Left ventricle myocardium inferior (tissue), 1 donor: ENCODE measurements at regions not wholly inside any gene's neighbourhood (a gene's known extent, or its start where the extent isn't known, plus 50 kb on each side); places are given as distances from the start of the nearest gene placed in this dataset.
A peak's percentile ranks its signal among the peaks of the same experiment; 100 is the strongest.

Source experiments
- DNase-seq: peaks from one replicate; pipeline ENCODE4 v3.0.0-alpha.2; 2020
- H3K27ac ChIP-seq: fragments of 200-600 bp; replicated peaks from 2 replicates; pipeline ENCODE4 v1.8.0; 2021
- H3K27me3 ChIP-seq: fragments of 200-600 bp; 2 replicates; pipeline ENCODE4 v1.8.0; 2021; ENCODE audit warnings: low read depth
- H3K36me3 ChIP-seq: fragments of 200-600 bp; 2 replicates; pipeline ENCODE4 v1.8.0; 2021
- H3K4me1 ChIP-seq: fragments of 200-600 bp; 2 replicates; pipeline ENCODE4 v1.8.0; 2021
- H3K4me3 ChIP-seq: fragments of 200-600 bp; 2 replicates; pipeline ENCODE4 v1.8.0; 2021; ENCODE audit warnings: mild to moderate bottlenecking, moderate library complexity
- H3K9me3 ChIP-seq: fragments of 200-600 bp; replicated peaks from 2 replicates; pipeline ENCODE4 v1.8.0; 2021
- CTCF ChIP-seq: fragments of 200-600 bp; IDR thresholded peaks from 2 replicates; pipeline ENCODE4 v1.8.0; 2021; ENCODE audit warnings: antibody characterized with exemption, mild to moderate bottlenecking, borderline replicate concordance
- intact Hi-C: fragments of 100-400 bp; cut with micrococcal nuclease; formaldehyde crosslinking; loops from one replicate; pipeline ENCODE4 v1.11.0; 2022
- donor health status: DM: no; HTN: yes; CAD: no; lungs with severe emphysema.

GRCh38 chr5:36369219-36369690, 67.6 kb upstream of the RANBP3L start:
- Histone ChIP-seq H3K4me3 (no peak overlapping the region), H3K27ac (no peak overlapping the region), H3K4me1 (no peaks in the 10 kb centered on the region), H3K9me3 (peaks cover 4% of the 10 kb centered on the region), H3K36me3 (no peaks in the 10 kb centered on the region), H3K27me3 (no peaks in the 10 kb centered on the region)
- TF ChIP-seq CTCF, result no peak
- intact Hi-C loops, result no loop called here
- no peak for DNase-seq

- DNase-seq, result no peak
- Histone ChIP-seq H3K27ac (no peak overlapping the region), H3K4me1 (no peaks in the 10 kb centered on the region), H3K9me3 (peaks cover 4% of the 10 kb centered on the region), H3K4me3 (no peak overlapping the region), H3K27me3 (no peaks in the 10 kb centered on the region), H3K36me3 (no peaks in the 10 kb centered on the region)
- no peak for TF ChIP-seq CTCF
- intact Hi-C loops, result no loop called here
These were observed 68.4 kb upstream of the RANBP3L start for GRCh38 chr5:36370073-36370472.

GRCh38 chr5:36371366-36371765, 69.7 kb upstream of the RANBP3L start:
- intact Hi-C loops, result no loop called here
- Histone ChIP-seq H3K27ac (no peak overlapping the region), H3K9me3 (peaks cover 4% of the 10 kb centered on the region), H3K4me1 (no peaks in the 10 kb centered on the region), H3K36me3 (no peaks in the 10 kb centered on the region), H3K27me3 (no peaks in the 10 kb centered on the region), H3K4me3 (no peak overlapping the region)
- no peak for TF ChIP-seq CTCF
- DNase-seq, result no peak

- Histone ChIP-seq H3K36me3 (no peaks in the 10 kb centered on the region), H3K9me3 (peaks cover 4% of the 10 kb centered on the region), H3K27ac (peak overlapping the region; percentile 50), H3K27me3 (peaks cover 2% of the 10 kb centered on the region), H3K4me3 (no peak overlapping the region), H3K4me1 (no peaks in the 10 kb centered on the region)
- TF ChIP-seq CTCF, result no peak
- intact Hi-C loops, result no loop called here
- peak; percentile 63 for DNase-seq
These were observed 71.9 kb upstream of the RANBP3L start for GRCh38 chr5:36373527-36374086.

- Histone ChIP-seq H3K27me3 (peaks cover 9% of the 10 kb centered on the region), H3K4me3 (no peak overlapping the region), H3K36me3 (no peaks in the 10 kb centered on the region), H3K9me3 (peaks cover 4% of the 10 kb centered on the region), H3K4me1 (no peaks in the 10 kb centered on the region), H3K27ac (peak overlapping the region; percentile 50)
- intact Hi-C loops, result no loop called here
- DNase-seq, result no peak
- TF ChIP-seq CTCF, result no peak
These were observed 72.7 kb upstream of the RANBP3L start for GRCh38 chr5:36374266-36374862.
